Progenitor cell of endocrine pancreas (in vitro differentiated cells): ENCODE measurements at regions not wholly inside any gene's neighbourhood (a gene's known extent, or its start where the extent isn't known, plus 50 kb on each side); places are given as distances from the start of the nearest gene placed in this dataset.
A peak's percentile ranks its signal among the peaks of the same experiment; 100 is the strongest.

Experiments used
- DNase-seq: peaks from one replicate; pipeline ENCODE4 v3.0.0; 2021; ENCODE audit warnings: low spot score; ENCODE audit not compliant: unreplicated experiment
- H3K27ac Mint-ChIP-seq: 2 replicates; pipeline ENCODE4 v1.8.0; 2021; ENCODE audit warnings: mild to moderate bottlenecking, moderate library complexity, mixed read lengths
- H3K27me3 Mint-ChIP-seq: 2 replicates; pipeline ENCODE4 v1.8.0; 2021; ENCODE audit warnings: mixed read lengths
- H3K36me3 Mint-ChIP-seq: 2 replicates; pipeline ENCODE4 v1.8.0; 2022; ENCODE audit warnings: mixed read lengths; ENCODE audit not compliant: insufficient read depth
- H3K4me1 Mint-ChIP-seq: 2 replicates; pipeline ENCODE4 v1.8.0; 2021; ENCODE audit warnings: low read depth, mixed read lengths
- H3K4me3 Mint-ChIP-seq: 2 replicates; pipeline ENCODE4 v1.8.0; 2021; ENCODE audit warnings: low read depth, mild to moderate bottlenecking, moderate library complexity, mixed read lengths
- H3K9me3 Mint-ChIP-seq: 2 replicates; pipeline ENCODE4 v1.8.0; 2021; ENCODE audit warnings: low read depth, mixed read lengths
- TF ChIP-seq, protein P1 (sequence below): fragments of 200-600 bp; sonication (generic); IDR thresholded peaks from one replicate; pipeline ENCODE4 v1.5.0; 2021; ENCODE audit warnings: antibody characterized with exemption, mild to moderate bottlenecking; ENCODE audit not compliant: unreplicated experiment

GRCh38 chr20:11168026-11168425 is 494.2 kb upstream of the JAG1 start:
- Mint-ChIP-seq H3K4me1 (no peaks in the 10 kb centered on the region), H3K27ac (no peak overlapping the region), H3K9me3 (no peaks in the 10 kb centered on the region), H3K27me3 (no peaks in the 10 kb centered on the region), H3K4me3 (no peak overlapping the region), H3K36me3 (no peaks in the 10 kb centered on the region)
- TF ChIP-seq, protein P1, sequence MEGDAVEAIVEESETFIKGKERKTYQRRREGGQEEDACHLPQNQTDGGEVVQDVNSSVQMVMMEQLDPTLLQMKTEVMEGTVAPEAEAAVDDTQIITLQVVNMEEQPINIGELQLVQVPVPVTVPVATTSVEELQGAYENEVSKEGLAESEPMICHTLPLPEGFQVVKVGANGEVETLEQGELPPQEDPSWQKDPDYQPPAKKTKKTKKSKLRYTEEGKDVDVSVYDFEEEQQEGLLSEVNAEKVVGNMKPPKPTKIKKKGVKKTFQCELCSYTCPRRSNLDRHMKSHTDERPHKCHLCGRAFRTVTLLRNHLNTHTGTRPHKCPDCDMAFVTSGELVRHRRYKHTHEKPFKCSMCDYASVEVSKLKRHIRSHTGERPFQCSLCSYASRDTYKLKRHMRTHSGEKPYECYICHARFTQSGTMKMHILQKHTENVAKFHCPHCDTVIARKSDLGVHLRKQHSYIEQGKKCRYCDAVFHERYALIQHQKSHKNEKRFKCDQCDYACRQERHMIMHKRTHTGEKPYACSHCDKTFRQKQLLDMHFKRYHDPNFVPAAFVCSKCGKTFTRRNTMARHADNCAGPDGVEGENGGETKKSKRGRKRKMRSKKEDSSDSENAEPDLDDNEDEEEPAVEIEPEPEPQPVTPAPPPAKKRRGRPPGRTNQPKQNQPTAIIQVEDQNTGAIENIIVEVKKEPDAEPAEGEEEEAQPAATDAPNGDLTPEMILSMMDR, result no peak
- no peak for DNase-seq

DNA sequence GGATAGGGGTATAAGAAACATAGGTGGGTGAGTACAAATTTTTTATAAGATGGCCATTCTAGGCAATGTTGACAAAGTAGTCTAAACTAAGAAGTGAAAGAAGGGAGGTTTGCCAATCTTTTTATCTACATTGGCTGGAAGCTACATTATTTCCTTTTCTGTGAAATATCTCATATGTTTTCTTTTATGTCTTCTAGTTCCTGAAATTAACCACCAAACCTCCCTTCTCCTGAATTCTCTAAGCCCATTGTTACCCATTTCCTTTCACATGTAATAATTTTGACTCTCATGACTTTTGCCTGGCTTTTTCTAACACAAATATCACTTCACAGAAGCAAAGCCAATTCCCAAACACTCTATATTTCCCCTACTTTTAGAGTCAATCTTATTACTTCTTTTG is 496.2 kb upstream of the JAG1 start:
- H3K9me3 Mint-ChIP-seq, result no peaks in the 10 kb centered on the region
- H3K4me1 Mint-ChIP-seq, result no peaks in the 10 kb centered on the region
- TF ChIP-seq, protein P1, result no peak
- H3K4me3 Mint-ChIP-seq, result no peak overlapping the region
- no peaks in the 10 kb centered on the region for H3K27me3 Mint-ChIP-seq
- no peaks in the 10 kb centered on the region for H3K36me3 Mint-ChIP-seq
- no peak overlapping the region for H3K27ac Mint-ChIP-seq
- no peak for DNase-seq

DNA sequence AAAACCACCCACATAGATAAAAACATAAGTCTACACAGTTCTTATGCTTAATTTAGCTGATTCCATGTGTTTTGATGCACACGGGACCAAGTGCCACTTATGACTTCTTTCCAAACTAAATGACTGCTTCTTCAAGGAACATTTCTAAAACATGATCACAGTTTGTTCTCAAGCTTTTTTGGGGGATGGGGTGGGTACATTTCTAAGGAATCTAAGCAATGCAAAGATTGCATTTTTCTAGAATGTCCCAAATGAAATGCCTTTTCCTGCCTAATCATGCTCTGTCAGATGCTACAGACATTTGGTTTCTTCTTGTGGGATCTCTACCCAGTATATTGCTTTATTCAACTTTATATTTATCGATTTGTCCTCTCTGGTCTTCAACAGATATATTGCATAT is 496.8 kb upstream of the JAG1 start:
- Mint-ChIP-seq H3K4me3 (no peak overlapping the region), H3K36me3 (no peaks in the 10 kb centered on the region), H3K27me3 (no peaks in the 10 kb centered on the region), H3K9me3 (no peaks in the 10 kb centered on the region), H3K27ac (peak overlapping the region; percentile 7), H3K4me1 (no peaks in the 10 kb centered on the region)
- TF ChIP-seq, protein P1, result no peak
- DNase-seq, result no peak

DNA sequence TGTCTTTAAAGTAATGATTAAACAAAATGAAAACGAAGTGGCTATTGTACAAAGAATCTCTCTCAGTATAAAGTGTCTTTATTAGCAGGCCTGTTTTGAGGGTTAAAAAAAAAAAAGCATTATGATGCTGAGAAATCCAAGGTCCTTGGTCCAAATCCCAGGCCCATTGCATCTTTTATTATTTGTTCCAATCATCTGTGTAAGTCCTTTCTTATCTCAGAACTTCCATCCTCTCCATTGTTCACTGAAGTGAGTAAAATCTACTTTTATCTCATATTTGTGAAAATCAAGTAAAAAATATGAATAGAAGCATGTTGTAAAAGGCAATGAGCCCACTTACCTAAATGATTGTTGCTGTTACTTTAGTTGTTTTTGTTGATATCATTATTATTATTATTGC is 499.1 kb upstream of the JAG1 start:
- TF ChIP-seq, protein P1, result no peak
- Mint-ChIP-seq H3K27me3 (no peaks in the 10 kb centered on the region), H3K27ac (no peak overlapping the region), H3K4me1 (no peaks in the 10 kb centered on the region), H3K9me3 (no peaks in the 10 kb centered on the region), H3K36me3 (no peaks in the 10 kb centered on the region), H3K4me3 (no peak overlapping the region)
- DNase-seq, result no peak

DNA sequence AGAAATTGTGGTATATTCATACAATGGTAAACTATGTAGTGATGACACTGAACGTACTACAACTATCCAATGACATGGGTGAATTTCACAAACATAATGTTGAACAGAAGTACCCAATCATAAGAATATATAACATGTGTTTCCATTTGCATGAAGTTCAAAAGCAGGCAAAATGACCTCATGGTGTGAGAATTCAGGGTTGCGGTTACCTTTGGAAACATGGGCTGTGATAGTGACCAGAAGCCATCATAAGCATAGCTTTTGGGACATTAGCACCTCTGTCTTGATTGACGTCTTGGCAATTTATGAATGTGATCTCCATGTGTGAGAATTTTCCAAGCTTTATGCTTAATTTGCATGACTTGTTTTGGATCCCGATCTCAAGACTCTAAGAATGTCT is 500.1 kb upstream of the JAG1 start:
- no peak overlapping the region for H3K27ac Mint-ChIP-seq
- H3K27me3 Mint-ChIP-seq, result no peaks in the 10 kb centered on the region
- no peaks in the 10 kb centered on the region for H3K36me3 Mint-ChIP-seq

More for the DNA sequence above, 500.1 kb upstream of the JAG1 start:
- Mint-ChIP-seq H3K9me3 (no peaks in the 10 kb centered on the region), H3K4me1 (no peaks in the 10 kb centered on the region), H3K4me3 (no peak overlapping the region)
- DNase-seq, result no peak
- TF ChIP-seq, protein P1, result no peak
